ENCODE measurements at regions not wholly inside any gene's neighbourhood (a gene's known extent, or its start where the extent isn't known, plus 50 kb on each side); places are given as distances from the start of the nearest gene placed in this dataset.

DNA sequence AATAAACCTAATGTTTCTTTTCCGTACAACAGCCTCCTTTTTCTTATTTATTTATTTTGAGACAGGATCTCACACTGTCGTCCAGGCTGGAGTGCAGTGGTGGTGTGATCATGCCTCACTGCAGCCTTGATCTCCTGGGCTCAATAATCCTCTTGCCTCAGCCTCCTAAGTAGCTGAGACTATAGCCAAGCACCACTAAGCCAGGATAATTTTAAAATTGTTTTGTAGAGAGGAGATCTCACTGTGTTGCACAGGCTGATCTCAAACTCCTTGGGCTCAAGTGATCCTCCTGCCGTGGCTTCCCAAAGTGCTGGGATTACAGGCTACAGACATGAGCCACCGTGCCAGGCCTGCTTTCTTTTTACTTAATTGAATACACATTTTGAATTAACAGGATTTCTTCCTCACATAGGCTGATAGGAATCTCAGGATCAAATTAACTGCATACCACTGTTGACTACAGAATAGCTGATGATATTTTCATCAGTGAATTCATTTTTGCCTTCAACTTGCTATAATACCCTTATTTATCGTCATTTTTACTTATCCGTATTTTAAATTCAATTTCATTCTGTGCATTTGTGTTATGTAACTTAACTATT lies 2010.5 kb downstream of the NCAM2 start:
- DNase-seq (no peak), ATAC-seq (no peak)
- H3K36me3 Mint-ChIP-seq (ENCODE audit: low read depth), result no peaks in the 10 kb centered on the region
- peaks cover 3% of the 10 kb centered on the region for H3K9me3 Mint-ChIP-seq (ENCODE audit: low read depth)
- intact Hi-C loops (cut with DNase I, micrococcal nuclease), result no loop called here
- H3K27me3 Mint-ChIP-seq, result no peaks in the 10 kb centered on the region
- no peak overlapping the region for H3K4me3 Mint-ChIP-seq
- no peak overlapping the region for H3K27ac Mint-ChIP-seq
- ChIA-PET CTCF (no interaction called here), POLR2A (no interaction called here)
- no peaks in the 10 kb centered on the region for H3K4me1 Mint-ChIP-seq

- Mint-ChIP-seq H3K27ac (no peak overlapping the region), H3K27me3 (no peaks in the 10 kb centered on the region), H3K4me3 (no peak overlapping the region), H3K9me3 (ENCODE audit: low read depth) (no peaks in the 10 kb centered on the region), H3K36me3 (ENCODE audit: low read depth) (no peaks in the 10 kb centered on the region), H3K4me1 (no peaks in the 10 kb centered on the region)
- intact Hi-C loops (cut with DNase I, micrococcal nuclease), result no loop called here
- no peak for ATAC-seq
- POLR2A ChIA-PET, result no interaction called here
- CTCF ChIA-PET, result no interaction called here
- DNase-seq, result no peak
Measured at GRCh38 chr21:23009360-23009759, 2011.2 kb downstream of the NCAM2 start.

DNA sequence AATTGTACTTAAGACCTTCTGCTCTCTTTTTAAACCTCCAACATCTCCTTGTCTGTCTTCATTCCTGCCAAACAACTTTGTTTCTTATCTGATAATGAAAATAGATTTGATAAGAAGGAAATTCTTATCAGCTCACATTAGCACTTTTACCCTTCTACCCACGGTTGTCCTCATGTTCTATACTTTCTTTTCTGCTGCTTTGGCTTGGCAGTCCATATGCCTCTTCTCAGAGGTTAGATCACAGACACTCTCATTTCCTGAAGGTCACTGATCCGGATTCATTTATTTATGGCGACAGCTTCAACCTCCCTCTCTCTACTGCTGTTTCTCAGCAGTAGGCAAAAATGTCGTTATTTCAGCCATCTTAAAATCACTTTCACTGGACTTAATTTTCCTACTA lies 2015.8 kb downstream of the NCAM2 start:
- Mint-ChIP-seq H3K4me3 (no peak overlapping the region), H3K27me3 (no peaks in the 10 kb centered on the region), H3K4me1 (no peaks in the 10 kb centered on the region), H3K27ac (no peak overlapping the region), H3K36me3 (ENCODE audit: low read depth) (no peaks in the 10 kb centered on the region), H3K9me3 (ENCODE audit: low read depth) (no peaks in the 10 kb centered on the region)
- ATAC-seq (no peak), DNase-seq (no peak)
- POLR2A ChIA-PET, result no interaction called here
- CTCF ChIA-PET, result no interaction called here
- intact Hi-C loops (cut with DNase I, micrococcal nuclease), result no loop called here

DNA sequence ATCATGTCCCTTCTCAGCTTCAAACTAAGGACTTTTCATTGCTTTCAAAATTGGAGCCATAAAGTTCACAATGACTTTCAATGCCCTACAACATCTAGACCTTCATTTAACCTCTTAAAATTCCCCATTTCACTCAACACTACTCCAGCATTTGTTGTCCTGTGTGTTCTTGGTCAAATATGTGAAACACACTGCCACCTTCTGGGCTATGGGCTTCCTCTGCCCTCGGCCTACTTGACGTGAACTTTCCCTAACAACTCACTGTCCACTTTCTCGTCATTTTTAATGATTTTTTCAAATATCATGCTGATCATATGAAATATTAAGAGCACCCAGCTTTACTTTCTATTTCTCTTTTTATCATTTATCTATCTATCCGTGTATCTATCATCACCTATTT lies 2018.4 kb downstream of the NCAM2 start:
- Mint-ChIP-seq H3K4me1 (no peaks in the 10 kb centered on the region), H3K9me3 (ENCODE audit: low read depth) (peaks cover 3% of the 10 kb centered on the region), H3K27me3 (no peaks in the 10 kb centered on the region), H3K27ac (no peak overlapping the region), H3K36me3 (ENCODE audit: low read depth) (no peaks in the 10 kb centered on the region), H3K4me3 (no peak overlapping the region)
- ATAC-seq (no peak), DNase-seq (no peak)
- CTCF ChIA-PET, result no interaction called here
- intact Hi-C loops (cut with DNase I, micrococcal nuclease), result no loop called here
- POLR2A ChIA-PET, result no interaction called here

DNA sequence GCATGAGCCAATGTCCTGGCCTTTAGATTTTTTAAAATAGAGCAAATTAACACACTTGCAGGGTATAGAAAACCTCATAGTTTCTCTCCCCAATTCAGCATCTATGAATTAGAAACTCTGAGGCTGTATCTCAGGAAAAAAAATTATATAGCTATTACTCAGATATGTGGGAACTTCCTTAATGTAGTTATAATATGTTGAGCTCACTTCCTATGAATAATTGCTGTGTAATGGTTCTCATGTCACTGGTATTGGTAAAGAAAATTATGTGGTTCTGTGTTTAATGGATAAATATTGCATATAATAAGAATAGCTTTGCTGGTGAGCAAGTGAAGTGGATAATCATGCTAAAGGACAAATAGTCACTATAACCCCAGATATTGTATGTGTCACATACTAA lies 2019.8 kb downstream of the NCAM2 start:
- intact Hi-C loops (cut with DNase I, micrococcal nuclease), result no loop called here
- ATAC-seq (no peak), DNase-seq (no peak)
- Mint-ChIP-seq H3K27me3 (no peaks in the 10 kb centered on the region), H3K27ac (no peak overlapping the region), H3K36me3 (ENCODE audit: low read depth) (no peaks in the 10 kb centered on the region), H3K4me3 (no peak overlapping the region), H3K4me1 (no peaks in the 10 kb centered on the region), H3K9me3 (ENCODE audit: low read depth) (peaks cover 3% of the 10 kb centered on the region)
- CTCF ChIA-PET, result interaction anchor here (1.2 kb wide), 1 partner anchor 16 kb away, joined by 3 read pairs; no protein-coding TSS in a partner anchor
- POLR2A ChIA-PET, result no interaction called here

DNA sequence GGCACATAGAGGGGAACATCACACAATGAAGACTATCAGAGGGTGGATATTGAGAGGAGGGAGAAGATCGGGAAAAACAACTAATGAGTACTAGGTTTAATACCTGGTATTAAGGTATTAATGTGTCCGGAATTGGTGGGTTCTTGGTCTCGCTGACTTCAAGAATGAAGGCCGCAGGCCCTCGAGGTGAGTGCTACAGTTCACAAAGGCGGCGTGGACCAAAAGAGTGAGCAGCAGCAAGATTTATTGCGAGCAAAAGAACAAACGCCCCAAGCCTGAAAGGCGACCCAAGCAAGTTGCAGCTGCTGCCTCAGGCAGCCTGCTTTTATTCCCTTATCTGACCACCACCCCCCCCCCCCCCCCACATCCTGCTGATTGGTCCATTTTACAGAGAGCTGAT lies 2022.8 kb downstream of the NCAM2 start:
- H3K4me1 Mint-ChIP-seq, result no peaks in the 10 kb centered on the region
- ChIA-PET CTCF (interaction anchor here (0.8 kb wide), 1 partner anchor 837 kb away, joined by 3 read pairs; no protein-coding TSS in a partner anchor), POLR2A (no interaction called here)
- no peaks in the 10 kb centered on the region for H3K27me3 Mint-ChIP-seq
- intact Hi-C loops (cut with DNase I, micrococcal nuclease), result no loop called here
- no peak overlapping the region for H3K4me3 Mint-ChIP-seq
- H3K9me3 Mint-ChIP-seq (ENCODE audit: low read depth), result peaks cover 3% of the 10 kb centered on the region
- no peaks in the 10 kb centered on the region for H3K36me3 Mint-ChIP-seq (ENCODE audit: low read depth)
- ATAC-seq (no peak), DNase-seq (no peak)
- H3K27ac Mint-ChIP-seq, result no peak overlapping the region

DNA sequence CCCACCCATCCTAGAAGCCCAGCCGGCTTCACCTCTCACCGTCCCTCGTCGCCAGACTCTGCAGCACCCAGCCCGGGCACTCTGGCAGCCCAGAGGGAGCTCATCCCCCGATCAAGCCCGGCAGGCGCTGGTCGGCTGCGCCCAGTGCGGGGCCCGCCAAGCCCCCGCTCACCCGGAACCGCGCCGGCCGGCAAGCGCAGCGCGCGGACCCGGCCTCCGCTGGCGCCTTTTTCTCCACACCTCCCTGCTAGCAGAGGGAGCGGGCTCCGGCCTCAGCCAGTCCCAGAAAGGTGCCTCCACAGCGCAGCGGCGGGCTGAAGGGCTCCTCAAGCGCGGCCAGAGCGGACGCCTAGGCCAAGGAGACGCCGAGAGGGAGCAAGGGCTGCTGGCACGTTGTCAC lies 2023.3 kb downstream of the NCAM2 start:
- Mint-ChIP-seq H3K4me3 (no peak overlapping the region), H3K27ac (no peak overlapping the region), H3K36me3 (ENCODE audit: low read depth) (no peaks in the 10 kb centered on the region), H3K27me3 (no peaks in the 10 kb centered on the region), H3K4me1 (no peaks in the 10 kb centered on the region), H3K9me3 (ENCODE audit: low read depth) (peaks cover 3% of the 10 kb centered on the region)
- intact Hi-C loops (cut with DNase I, micrococcal nuclease), result no loop called here
- CTCF ChIA-PET, result interaction anchor here (0.8 kb wide), 1 partner anchor 838 kb away, joined by 3 read pairs; no protein-coding TSS in a partner anchor
- DNase-seq, result no peak
- POLR2A ChIA-PET, result no interaction called here
- no peak for ATAC-seq

- Mint-ChIP-seq H3K36me3 (ENCODE audit: low read depth) (no peaks in the 10 kb centered on the region), H3K27ac (no peak overlapping the region), H3K9me3 (ENCODE audit: low read depth) (peaks cover 9% of the 10 kb centered on the region), H3K4me1 (no peaks in the 10 kb centered on the region), H3K4me3 (no peak overlapping the region), H3K27me3 (no peaks in the 10 kb centered on the region)
- POLR2A ChIA-PET, result no interaction called here
- intact Hi-C loops (cut with DNase I, micrococcal nuclease), result no loop called here
- DNase-seq (no peak), ATAC-seq (no peak)
- CTCF ChIA-PET, result no interaction called here
Measured at GRCh38 chr21:23026878-23027277, 2028.7 kb downstream of the NCAM2 start.

DNA sequence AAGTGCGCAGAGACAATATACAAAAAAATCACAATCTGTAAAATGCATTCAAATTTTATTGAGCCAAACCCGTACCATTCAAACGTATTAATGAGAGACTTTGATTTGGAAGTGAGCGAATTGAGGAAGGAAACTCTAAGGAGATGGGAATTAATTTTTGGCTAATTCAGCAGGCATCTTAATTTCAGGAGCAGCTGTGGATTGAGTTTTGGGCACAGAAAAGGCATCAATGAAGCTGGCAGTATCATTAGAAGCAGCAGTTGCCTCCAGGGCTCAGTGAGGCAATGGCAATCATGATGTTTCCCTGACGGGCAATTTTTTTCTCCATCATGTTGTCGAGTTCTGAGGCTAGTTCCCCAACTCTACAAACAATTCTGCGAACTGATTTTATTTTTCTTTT lies 2041.6 kb downstream of the NCAM2 start:
- no peaks in the 10 kb centered on the region for H3K9me3 Mint-ChIP-seq (ENCODE audit: low read depth)
- ChIA-PET POLR2A (no interaction called here), CTCF (no interaction called here)
- H3K27ac Mint-ChIP-seq, result no peak overlapping the region
- intact Hi-C loops (cut with DNase I, micrococcal nuclease), result no loop called here
- no peak for ATAC-seq
- no peak for DNase-seq
- H3K4me3 Mint-ChIP-seq, result no peak overlapping the region
- no peaks in the 10 kb centered on the region for H3K4me1 Mint-ChIP-seq
- H3K36me3 Mint-ChIP-seq (ENCODE audit: low read depth), result no peaks in the 10 kb centered on the region
- H3K27me3 Mint-ChIP-seq, result no peaks in the 10 kb centered on the region

DNA sequence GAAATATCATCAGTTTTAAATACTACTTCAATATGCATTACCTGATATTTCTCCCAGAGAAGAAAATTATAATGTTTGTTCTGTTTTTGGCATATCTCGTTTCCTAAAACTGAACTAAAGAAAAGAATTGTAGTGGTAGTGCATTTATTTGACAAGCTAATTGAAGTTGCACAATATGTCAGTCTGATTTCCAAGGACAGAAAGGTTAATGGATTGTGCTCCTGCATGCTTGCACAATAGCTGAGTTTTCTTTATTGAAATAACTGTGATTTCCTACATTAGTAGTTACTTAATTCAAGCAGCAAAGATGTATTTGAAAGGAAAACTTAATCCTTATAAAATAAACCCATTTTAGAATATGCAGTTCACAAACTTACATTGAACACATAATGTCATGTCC lies 2047.7 kb downstream of the NCAM2 start:
- ATAC-seq, result no peak
- Mint-ChIP-seq H3K27ac (no peak overlapping the region), H3K27me3 (no peaks in the 10 kb centered on the region), H3K4me1 (no peaks in the 10 kb centered on the region), H3K36me3 (ENCODE audit: low read depth) (no peaks in the 10 kb centered on the region), H3K9me3 (ENCODE audit: low read depth) (peaks cover 5% of the 10 kb centered on the region), H3K4me3 (no peak overlapping the region)
- ChIA-PET CTCF (interaction anchor here (0.5 kb wide), 1 partner anchor 165 kb away, joined by 6 read pairs; no protein-coding TSS in a partner anchor), POLR2A (interaction anchor here (0.6 kb wide), 1 partner anchor 966 kb away, joined by 3 read pairs; no protein-coding TSS in a partner anchor)
- DNase-seq, result no peak
- intact Hi-C loops (cut with DNase I, micrococcal nuclease), result no loop called here

GRCh38 chr21:23067672-23068071 lies 2069.5 kb downstream of the NCAM2 start:
- Mint-ChIP-seq H3K27ac (no peak overlapping the region), H3K4me3 (no peak overlapping the region), H3K36me3 (ENCODE audit: low read depth) (no peaks in the 10 kb centered on the region), H3K27me3 (no peaks in the 10 kb centered on the region), H3K9me3 (ENCODE audit: low read depth) (peaks cover 6% of the 10 kb centered on the region), H3K4me1 (no peaks in the 10 kb centered on the region)
- no peak for ATAC-seq
- DNase-seq, result no peak
- intact Hi-C loops (cut with DNase I, micrococcal nuclease), result no loop called here
- ChIA-PET CTCF (no interaction called here), POLR2A (no interaction called here)

DNA sequence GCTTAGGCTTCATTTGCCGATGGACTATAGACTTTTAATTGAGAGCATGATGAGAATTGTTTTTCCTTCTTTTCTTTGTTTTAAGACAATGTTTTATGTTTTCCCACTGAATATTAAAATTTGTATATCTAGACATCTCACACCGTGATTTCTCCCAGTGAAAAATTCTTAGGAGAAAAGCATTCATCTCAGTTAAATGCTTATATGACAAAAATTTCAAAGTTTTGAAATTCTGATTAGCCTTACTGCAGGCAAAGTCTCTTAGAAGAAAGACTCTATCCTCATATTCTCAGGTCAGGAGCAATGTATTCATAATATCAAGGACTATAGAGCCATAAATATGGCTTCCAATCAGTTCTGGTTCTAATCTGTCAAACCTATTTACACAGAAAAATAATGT lies 2085.0 kb downstream of the NCAM2 start:
- Mint-ChIP-seq H3K36me3 (ENCODE audit: low read depth) (no peaks in the 10 kb centered on the region), H3K4me1 (no peaks in the 10 kb centered on the region), H3K27ac (no peak overlapping the region), H3K4me3 (no peak overlapping the region), H3K9me3 (ENCODE audit: low read depth) (peaks cover 6% of the 10 kb centered on the region), H3K27me3 (no peaks in the 10 kb centered on the region)
- ATAC-seq (no peak), DNase-seq (no peak)
- ChIA-PET POLR2A (no interaction called here), CTCF (no interaction called here)
- intact Hi-C loops (cut with DNase I, micrococcal nuclease), result no loop called here

DNA sequence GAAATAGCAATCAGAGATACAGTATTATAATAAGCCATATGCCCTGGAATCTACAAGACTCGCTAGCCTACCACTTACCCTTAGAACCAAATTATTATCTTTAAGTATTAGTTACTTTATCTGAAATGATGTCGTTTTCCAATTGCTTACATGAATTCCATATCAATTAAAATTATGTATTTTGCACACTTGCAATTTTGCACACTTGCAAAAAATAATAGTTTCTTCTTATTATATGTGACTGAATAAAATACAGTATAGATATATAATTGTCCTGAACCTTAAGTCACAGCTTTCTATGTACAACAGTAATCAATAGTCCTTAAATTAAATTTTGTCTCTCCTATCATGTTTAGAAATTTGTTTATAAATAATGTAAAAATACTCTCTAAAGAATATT lies 2095.1 kb downstream of the NCAM2 start:
- DNase-seq, result no peak
- H3K4me1 Mint-ChIP-seq, result no peaks in the 10 kb centered on the region

More for the DNA sequence above, 2095.1 kb downstream of the NCAM2 start:
- Mint-ChIP-seq H3K36me3 (ENCODE audit: low read depth) (no peaks in the 10 kb centered on the region), H3K27me3 (no peaks in the 10 kb centered on the region), H3K9me3 (ENCODE audit: low read depth) (peaks cover 9% of the 10 kb centered on the region), H3K27ac (no peak overlapping the region), H3K4me3 (no peak overlapping the region)
- intact Hi-C loops (cut with DNase I, micrococcal nuclease), result no loop called here
- ChIA-PET POLR2A (no interaction called here), CTCF (no interaction called here)
- no peak for ATAC-seq
